ENCODE measurements at regions not wholly inside any gene's neighbourhood (a gene's known extent, or its start where the extent isn't known, plus 50 kb on each side); places are given as distances from the start of the nearest gene placed in this dataset.
"Not testable (repeated sequence)": the region's sequence is repeated elsewhere in the genome, so short reads cannot be mapped to it uniquely, and the experiment has no call there.

DNA sequence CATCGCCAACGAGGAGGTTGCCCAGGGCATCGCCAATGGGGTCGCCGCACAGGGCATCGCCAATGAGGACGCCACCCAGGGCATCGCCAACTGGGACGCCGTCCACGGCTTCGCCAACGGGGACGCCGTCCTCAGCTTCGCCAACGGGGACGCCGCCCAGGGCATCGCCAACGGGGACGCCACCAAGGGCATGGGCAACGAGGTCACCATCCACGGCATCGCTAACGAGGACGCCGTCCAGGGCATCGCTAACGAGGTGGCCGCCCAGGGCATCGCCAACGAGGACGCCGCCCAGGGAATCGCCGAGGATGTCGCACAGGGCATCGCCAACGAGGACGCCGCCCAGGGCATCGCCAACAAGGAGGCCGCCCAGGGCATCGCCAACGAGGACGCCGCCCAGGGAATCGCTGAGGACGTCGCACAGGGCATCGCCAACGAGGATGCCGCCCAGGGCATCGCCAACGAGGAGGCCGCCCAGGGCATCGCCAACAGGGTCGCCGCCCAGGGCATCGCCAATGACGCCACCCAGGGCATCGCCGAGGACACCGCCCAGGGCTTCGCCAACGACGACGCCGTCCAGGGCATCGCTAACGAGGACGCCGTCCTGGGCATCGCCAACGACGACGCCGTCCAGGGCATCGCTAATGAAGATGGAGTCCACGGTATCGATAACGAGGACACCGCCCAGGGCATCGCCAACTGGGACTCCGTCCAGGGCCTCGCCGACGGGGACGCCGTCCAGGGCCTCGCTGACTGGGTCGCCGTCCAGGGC, 945.7 kb downstream of the TUBA3C start:
- intact Hi-C loops (cut with DNase I), result no loop called here
- no peak overlapping the region for H3K27ac ChIP-seq
- no peaks in the 10 kb centered on the region for H3K4me1 ChIP-seq
- DNase-seq (no peak), ATAC-seq (peak in 1 of 2 donors; percentile 34)
- no peak for TF ChIP-seq CTCF (IDR thresholded peaks at IDR 0.05)
- H3K9me3 ChIP-seq, result no peaks in the 10 kb centered on the region
- no peaks in the 10 kb centered on the region for H3K36me3 ChIP-seq
- no peak overlapping the region for H3K4me3 ChIP-seq
- no peaks in the 10 kb centered on the region for H3K27me3 ChIP-seq (ENCODE audit: low read depth)

GRCh38 chr13:18235172-18235571, 946.5 kb downstream of the TUBA3C start:
- H3K27me3 ChIP-seq (ENCODE audit: low read depth), result no peaks in the 10 kb centered on the region
- H3K36me3 ChIP-seq, result no peaks in the 10 kb centered on the region
- H3K4me1 ChIP-seq, result no peaks in the 10 kb centered on the region
- intact Hi-C loops (cut with DNase I), result no loop called here
- H3K27ac ChIP-seq, result no peak overlapping the region
- H3K4me3 ChIP-seq, result no peak overlapping the region
- peak in 1 of 2 donors; percentile 25 for ATAC-seq
- H3K9me3 ChIP-seq, result no peaks in the 10 kb centered on the region
- DNase-seq, result no peak
- no peak for TF ChIP-seq CTCF (IDR thresholded peaks at IDR 0.05)

- H3K4me1 ChIP-seq; H3K9me3 ChIP-seq; ATAC-seq; intact Hi-C loops (cut with DNase I); H3K27me3 ChIP-seq (ENCODE audit: low read depth); DNase-seq; H3K27ac ChIP-seq; H3K36me3 ChIP-seq; H3K4me3 ChIP-seq: not testable (repeated sequence)
Observed at GRCh38 chr13:18234451-18234850, 947.2 kb downstream of the TUBA3C start.

DNA sequence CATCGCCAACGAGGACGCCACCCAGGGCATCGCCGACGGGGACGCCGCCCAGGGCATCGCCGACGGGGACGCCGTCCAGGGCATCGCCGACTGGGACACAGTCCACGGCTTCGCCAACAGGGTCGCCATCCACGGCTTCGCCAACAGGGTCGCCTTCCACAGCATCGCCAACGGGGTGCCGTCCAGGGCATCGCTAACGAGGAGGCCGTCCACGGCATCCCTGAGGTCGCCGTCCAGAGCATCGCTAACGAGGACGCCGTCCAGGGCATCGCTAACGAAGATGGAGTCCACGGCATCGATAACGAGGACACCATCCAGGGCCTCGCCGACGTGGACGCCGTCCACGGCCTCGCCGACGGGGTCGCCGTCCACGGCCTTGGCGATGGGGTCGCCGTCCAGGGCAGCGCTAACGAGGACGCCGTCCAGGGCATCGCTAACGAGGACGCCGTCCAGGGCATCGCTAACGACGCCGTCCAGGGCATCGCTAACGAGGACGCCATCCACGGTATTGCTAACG, 947.8 kb downstream of the TUBA3C start:
- intact Hi-C loops (cut with DNase I), result no loop called here
- no peak overlapping the region for H3K27ac ChIP-seq
- no peak for ATAC-seq

GRCh38 chr13:18232994-18233782, 948.4 kb downstream of the TUBA3C start:
- Histone ChIP-seq H3K4me1 (no peaks in the 10 kb centered on the region), H3K27me3 (ENCODE audit: low read depth) (no peaks in the 10 kb centered on the region), H3K27ac (no peak overlapping the region), H3K36me3 (no peaks in the 10 kb centered on the region), H3K9me3 (no peaks in the 10 kb centered on the region), H3K4me3 (no peak overlapping the region)
- ATAC-seq (no peak), DNase-seq (no peak)
- TF ChIP-seq CTCF (IDR thresholded peaks at IDR 0.05), result no peak
- intact Hi-C loops (cut with DNase I), result no loop called here

More for the DNA sequence above, 947.8 kb downstream of the TUBA3C start:
- no peaks in the 10 kb centered on the region for H3K36me3 ChIP-seq
- no peak overlapping the region for H3K4me3 ChIP-seq
- DNase-seq, result no peak
- TF ChIP-seq CTCF (IDR thresholded peaks at IDR 0.05), result no peak
- no peaks in the 10 kb centered on the region for H3K27me3 ChIP-seq (ENCODE audit: low read depth)
- no peaks in the 10 kb centered on the region for H3K9me3 ChIP-seq
- no peaks in the 10 kb centered on the region for H3K4me1 ChIP-seq

Data from lower lobe of right lung (tissue), 2 donors.